Spinal cord (tissue), 9 donors: ENCODE measurements at regions not wholly inside any gene's neighbourhood (a gene's known extent, or its start where the extent isn't known, plus 50 kb on each side); places are given as distances from the start of the nearest gene placed in this dataset.

Source experiments
- DNase-seq, 6 donors: peaks; one replicate each; pipeline versions ENCODE4 v3.0.0 to v3.0.0-alpha.2; 2013 to 2015; ENCODE audit warnings: low spot score in 6 of 6, low read depth in 4 of 6
- H3K27ac ChIP-seq: one replicate; pipeline ENCODE4 v1.5.1; 2013; ENCODE audit warnings: low read depth, low read length, control low read depth
- H3K27me3 ChIP-seq: one replicate; pipeline ENCODE4 v1.6.1; 2013; ENCODE audit warnings: low read length; ENCODE audit not compliant: control insufficient read depth, insufficient read depth
- H3K36me3 ChIP-seq: one replicate; pipeline ENCODE4 v1.6.1; 2013; ENCODE audit warnings: low read length; ENCODE audit not compliant: control insufficient read depth, insufficient read depth
- H3K4me1 ChIP-seq: one replicate; pipeline ENCODE4 v1.6.1; 2013; ENCODE audit warnings: low read length; ENCODE audit not compliant: control insufficient read depth, insufficient read depth
- H3K4me3 ChIP-seq: one replicate; pipeline ENCODE4 v1.5.1; 2013; ENCODE audit warnings: low read depth, low read length, control low read depth
- H3K9me3 ChIP-seq: one replicate; pipeline ENCODE4 v1.6.1; 2013; ENCODE audit warnings: low read length; ENCODE audit not compliant: control insufficient read depth, insufficient read depth
- WGBS: methylation state at CpG from one replicate; pipeline ENCODE4 v1.1.5; 2013; ENCODE audit warnings: missing lambda C conversion rate; ENCODE audit not compliant: insufficient coverage; 5-methylcytosine and 5-hydroxymethylcytosine counted together
- donor health status: healthy.

DNA sequence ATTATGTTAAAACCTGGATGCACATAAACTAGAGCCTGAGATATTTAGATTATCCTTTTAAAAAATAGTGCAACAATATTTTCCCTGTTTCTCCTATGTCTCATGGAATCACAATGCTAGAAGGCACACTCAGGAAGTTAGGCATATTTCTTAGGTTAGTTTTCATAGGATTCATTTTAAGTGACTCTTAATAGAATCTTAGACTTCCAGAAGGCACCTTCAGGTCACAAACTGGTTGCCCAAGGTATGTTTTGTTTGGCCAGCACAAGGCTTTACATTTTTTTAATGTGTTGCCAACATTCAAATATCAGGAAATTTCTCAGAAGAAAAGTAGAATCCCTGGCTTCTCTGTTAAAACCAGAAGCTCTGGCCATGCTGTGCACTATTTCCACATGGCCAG, 129.3 kb downstream of the LNPK start:
- Histone ChIP-seq H3K4me3 (no peak overlapping the region), H3K9me3 (no peaks in the 10 kb centered on the region), H3K27me3 (no peaks in the 10 kb centered on the region), H3K4me1 (no peaks in the 10 kb centered on the region), H3K36me3 (no peaks in the 10 kb centered on the region), H3K27ac (no peak overlapping the region)
- DNase-seq = no peak

GRCh38 chr2:175872005-175872348, 130.1 kb downstream of the LNPK start:
- Histone ChIP-seq H3K4me3 (no peak overlapping the region), H3K27me3 (no peaks in the 10 kb centered on the region), H3K27ac (no peak overlapping the region), H3K9me3 (no peaks in the 10 kb centered on the region), H3K36me3 (no peaks in the 10 kb centered on the region), H3K4me1 (no peaks in the 10 kb centered on the region)
- no peak for DNase-seq
- WGBS = 79% methylated on average over 3 of the region's 5 CpGs

DNA sequence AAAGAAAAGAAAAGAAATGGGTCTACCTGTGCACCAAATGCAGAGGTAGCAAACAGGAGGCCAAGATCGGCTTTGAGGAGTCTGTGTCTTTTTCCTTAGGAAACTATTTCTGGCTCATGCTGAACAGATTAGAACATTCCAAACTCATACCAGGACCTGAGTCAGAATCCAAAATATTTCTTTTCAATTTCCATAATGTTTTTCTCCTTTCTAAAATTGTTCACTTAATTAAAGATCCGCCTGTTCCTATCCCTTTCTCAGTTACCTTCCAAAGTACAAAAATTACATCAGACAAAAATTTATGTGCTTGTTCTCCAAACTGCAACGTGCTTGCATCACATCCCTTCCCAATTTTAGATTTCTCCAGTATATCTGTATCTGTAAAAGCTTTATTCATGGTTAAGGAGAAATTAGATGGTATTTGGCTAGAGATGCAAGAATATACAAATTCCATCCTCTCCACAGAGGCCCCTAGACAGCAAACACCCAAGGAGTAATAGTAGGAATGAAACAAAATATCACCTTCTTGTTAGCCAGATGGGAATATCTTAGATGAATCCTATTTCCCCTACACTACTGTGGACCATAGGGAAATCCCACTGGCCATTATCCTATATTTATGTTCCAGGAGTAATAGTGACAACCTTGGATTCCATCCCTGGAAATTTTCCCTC, 130.6 kb downstream of the LNPK start:
- no peaks in the 10 kb centered on the region for H3K27me3 ChIP-seq
- H3K27ac ChIP-seq = no peak overlapping the region
- no peak for DNase-seq
- no peaks in the 10 kb centered on the region for H3K9me3 ChIP-seq
- H3K4me3 ChIP-seq = no peak overlapping the region
- WGBS = 100% methylated on average over 2 of the region's 3 CpGs
- no peaks in the 10 kb centered on the region for H3K36me3 ChIP-seq
- H3K4me1 ChIP-seq = no peaks in the 10 kb centered on the region

DNA sequence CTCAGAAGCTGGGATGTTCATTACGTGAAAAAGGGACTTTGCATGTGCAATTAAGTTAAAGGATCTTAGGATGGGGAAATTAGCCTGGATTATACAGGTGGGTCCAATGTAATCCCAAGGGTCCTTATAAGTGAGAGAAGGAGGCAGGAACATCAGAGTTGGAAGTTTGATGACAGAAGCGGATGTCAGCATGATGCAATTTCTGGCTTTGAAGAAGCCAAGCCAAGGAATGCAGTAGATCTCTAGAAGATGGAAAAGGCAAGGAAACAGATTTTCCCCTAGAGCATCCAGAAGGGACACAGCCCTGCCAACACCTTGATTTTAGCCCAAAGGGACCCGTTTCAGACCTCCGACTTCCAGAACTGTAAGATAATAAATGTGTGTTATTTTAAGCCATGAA, 136.4 kb downstream of the LNPK start:
- H3K27ac ChIP-seq = no peak overlapping the region
- no peaks in the 10 kb centered on the region for H3K36me3 ChIP-seq
- H3K4me1 ChIP-seq = peaks cover 4% of the 10 kb centered on the region
- 100% methylated on average over 1 of the region's 4 CpGs for WGBS
- H3K27me3 ChIP-seq = peaks cover 4% of the 10 kb centered on the region
- H3K9me3 ChIP-seq = no peaks in the 10 kb centered on the region
- DNase-seq = no peak
- H3K4me3 ChIP-seq = no peak overlapping the region

DNA sequence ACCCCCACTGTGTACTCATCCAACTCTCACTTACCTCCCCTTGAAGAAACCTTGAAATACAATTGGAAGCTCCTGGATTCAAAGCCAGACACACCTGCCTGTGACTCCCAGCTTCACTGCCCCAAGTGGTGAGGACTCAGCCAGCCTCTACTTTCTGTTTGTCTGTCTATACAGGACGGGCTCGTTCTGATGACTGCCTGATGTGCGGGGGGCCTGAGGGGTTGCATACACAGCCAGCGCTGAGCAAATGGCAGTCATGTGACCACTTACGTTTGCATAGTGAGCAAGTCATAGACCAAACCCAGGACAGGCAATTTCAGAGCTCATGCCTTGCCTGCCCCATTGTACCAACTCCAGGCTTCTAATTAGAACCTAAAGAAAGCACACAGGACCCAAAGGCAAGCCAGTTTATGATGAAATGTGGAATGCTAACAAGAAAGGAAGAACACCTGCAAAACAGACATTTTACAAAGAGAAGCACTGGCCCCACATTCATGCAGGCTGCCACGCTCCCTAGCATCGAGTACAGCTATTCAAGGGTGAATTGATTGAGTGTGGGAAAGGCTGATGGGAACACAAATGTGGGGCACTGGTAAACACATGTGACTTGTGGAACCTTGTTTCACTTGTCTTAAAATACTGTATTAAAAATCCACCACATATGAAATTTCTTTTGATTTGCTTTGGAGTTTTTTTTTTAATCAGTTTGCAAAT, 137.8 kb downstream of the LNPK start:
- Histone ChIP-seq H3K9me3 (no peaks in the 10 kb centered on the region), H3K27ac (no peak overlapping the region)
- DNase-seq = peak in 1 of 6 donors; percentile 39

DNA sequence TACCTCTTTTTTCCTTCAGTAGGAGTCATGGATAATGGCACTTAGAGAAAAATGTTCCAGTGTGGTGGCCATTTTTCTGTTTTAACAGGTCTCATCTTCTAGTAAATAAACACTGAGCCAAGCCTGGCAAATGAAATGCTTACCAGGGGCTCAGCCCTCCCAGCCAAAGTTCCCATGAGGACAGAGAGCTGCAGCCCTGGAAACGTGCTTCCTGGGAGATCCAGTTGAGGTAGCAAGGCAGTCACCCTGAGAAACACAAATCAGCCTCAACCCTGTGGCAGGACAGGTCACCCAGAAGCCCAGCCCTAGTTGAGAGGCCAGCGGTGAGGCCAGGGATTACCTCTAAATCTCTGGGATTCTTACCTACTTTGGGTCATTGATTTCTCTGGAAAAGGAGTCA, 140.1 kb downstream of the LNPK start:
- peaks cover 5% of the 10 kb centered on the region for H3K27me3 ChIP-seq
- DNase-seq = peak in 3 of 6 donors; percentile 6 to 57 (median 37)
- WGBS = 34% methylated on average over 2 of the region's 2 CpGs
- no peak overlapping the region for H3K27ac ChIP-seq
- H3K9me3 ChIP-seq = no peaks in the 10 kb centered on the region
- H3K4me3 ChIP-seq = no peak overlapping the region
- H3K4me1 ChIP-seq = peaks cover 4% of the 10 kb centered on the region
- H3K36me3 ChIP-seq = no peaks in the 10 kb centered on the region

More for the DNA sequence above, 137.8 kb downstream of the LNPK start:
- 12% methylated on average over 5 of the region's 7 CpGs for WGBS
- Histone ChIP-seq H3K36me3 (no peaks in the 10 kb centered on the region), H3K27me3 (peaks cover 4% of the 10 kb centered on the region), H3K4me3 (no peak overlapping the region), H3K4me1 (peaks cover 4% of the 10 kb centered on the region)

GRCh38 chr2:175855794-175856453, 146.1 kb downstream of the LNPK start:
- no peak overlapping the region for H3K4me3 ChIP-seq
- 28% methylated on average over 2 of the region's 4 CpGs for WGBS
- no peaks in the 10 kb centered on the region for H3K9me3 ChIP-seq
- peaks cover 4% of the 10 kb centered on the region for H3K27me3 ChIP-seq
- H3K36me3 ChIP-seq = no peaks in the 10 kb centered on the region
- no peak overlapping the region for H3K27ac ChIP-seq
- H3K4me1 ChIP-seq = peaks cover 13% of the 10 kb centered on the region
- DNase-seq = peak in 3 of 6 donors; percentile 11 to 59 (median 37)

GRCh38 chr2:175855236-175855635, 146.8 kb downstream of the LNPK start:
- no peaks in the 10 kb centered on the region for H3K9me3 ChIP-seq
- peaks cover 13% of the 10 kb centered on the region for H3K4me1 ChIP-seq
- DNase-seq = peak in 1 of 6 donors; percentile 27
- H3K36me3 ChIP-seq = no peaks in the 10 kb centered on the region
- WGBS = no CpG with 5 or more reads among the region's 4 CpGs
- no peak overlapping the region for H3K27ac ChIP-seq
- H3K4me3 ChIP-seq = no peak overlapping the region
- peaks cover 4% of the 10 kb centered on the region for H3K27me3 ChIP-seq

- WGBS = 40% methylated on average over 2 of the region's 6 CpGs
- no peaks in the 10 kb centered on the region for H3K9me3 ChIP-seq
- H3K36me3 ChIP-seq = no peaks in the 10 kb centered on the region
- peaks cover 4% of the 10 kb centered on the region for H3K27me3 ChIP-seq
- H3K27ac ChIP-seq = no peak overlapping the region
- DNase-seq = peak in 2 of 6 donors; percentile 26 to 64
- no peak overlapping the region for H3K4me3 ChIP-seq
- peaks cover 13% of the 10 kb centered on the region for H3K4me1 ChIP-seq
These were observed 147.4 kb downstream of the LNPK start for GRCh38 chr2:175854665-175855064.
